ENCODE measurements at regions not wholly inside any gene's neighbourhood (a gene's known extent, or its start where the extent isn't known, plus 50 kb on each side); places are given as distances from the start of the nearest gene placed in this dataset.

DNA sequence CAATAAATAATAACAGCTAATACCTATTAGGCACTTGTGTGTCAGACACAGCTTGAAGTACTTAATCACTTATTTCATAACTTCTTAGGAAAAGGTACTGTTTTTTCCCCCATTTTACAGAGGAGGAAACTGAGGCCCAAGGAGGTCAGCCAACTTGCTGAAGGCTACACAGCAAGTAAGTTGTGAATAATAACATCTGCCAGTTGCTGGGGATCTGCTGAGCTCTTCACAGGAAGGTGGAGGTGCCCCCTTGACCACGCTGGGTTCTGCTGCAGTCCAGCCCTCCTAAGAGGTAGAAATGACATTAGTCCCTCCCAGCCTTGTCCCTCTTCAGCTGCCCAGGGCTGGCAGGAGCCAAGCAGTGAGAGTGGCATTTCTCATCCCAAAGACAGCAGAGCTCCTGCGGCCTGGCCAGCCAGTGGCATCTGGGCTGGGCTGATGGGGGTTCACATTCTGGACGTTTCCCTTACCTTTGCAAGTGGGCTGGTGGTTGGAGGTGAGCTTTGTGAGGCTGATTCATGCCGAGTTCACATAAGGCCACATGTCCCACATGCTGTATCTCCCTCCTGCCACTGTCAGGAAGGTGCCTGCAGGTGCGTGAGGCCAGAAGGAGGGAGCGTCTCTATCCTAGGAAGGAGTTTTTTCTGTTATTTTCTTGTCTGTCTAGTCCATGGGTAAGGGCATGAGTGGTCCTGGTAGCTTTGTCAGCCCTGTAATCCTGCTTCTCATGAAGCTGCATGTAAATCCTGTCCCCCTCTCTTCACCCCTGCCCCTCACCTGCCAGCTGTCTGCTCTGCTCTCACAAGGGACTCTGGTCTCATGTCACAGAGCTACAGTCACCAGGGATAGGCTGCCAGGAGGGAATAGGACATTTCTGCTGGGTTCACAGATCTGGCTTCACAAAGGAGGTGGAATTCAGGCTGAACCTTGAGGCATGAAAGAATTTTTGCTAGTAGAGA, 171.7 kb downstream of the MACROH2A1 start:
- no peak for DNase-seq (ENCODE audit: low read depth)
- TF ChIP-seq, protein P1, sequence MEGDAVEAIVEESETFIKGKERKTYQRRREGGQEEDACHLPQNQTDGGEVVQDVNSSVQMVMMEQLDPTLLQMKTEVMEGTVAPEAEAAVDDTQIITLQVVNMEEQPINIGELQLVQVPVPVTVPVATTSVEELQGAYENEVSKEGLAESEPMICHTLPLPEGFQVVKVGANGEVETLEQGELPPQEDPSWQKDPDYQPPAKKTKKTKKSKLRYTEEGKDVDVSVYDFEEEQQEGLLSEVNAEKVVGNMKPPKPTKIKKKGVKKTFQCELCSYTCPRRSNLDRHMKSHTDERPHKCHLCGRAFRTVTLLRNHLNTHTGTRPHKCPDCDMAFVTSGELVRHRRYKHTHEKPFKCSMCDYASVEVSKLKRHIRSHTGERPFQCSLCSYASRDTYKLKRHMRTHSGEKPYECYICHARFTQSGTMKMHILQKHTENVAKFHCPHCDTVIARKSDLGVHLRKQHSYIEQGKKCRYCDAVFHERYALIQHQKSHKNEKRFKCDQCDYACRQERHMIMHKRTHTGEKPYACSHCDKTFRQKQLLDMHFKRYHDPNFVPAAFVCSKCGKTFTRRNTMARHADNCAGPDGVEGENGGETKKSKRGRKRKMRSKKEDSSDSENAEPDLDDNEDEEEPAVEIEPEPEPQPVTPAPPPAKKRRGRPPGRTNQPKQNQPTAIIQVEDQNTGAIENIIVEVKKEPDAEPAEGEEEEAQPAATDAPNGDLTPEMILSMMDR (conservative IDR thresholded peaks at IDR 0.05; ENCODE audit: low read depth, low read length) = no peak
- H3K4me3 ChIP-seq (ENCODE audit: low read length) = no peak overlapping the region

DNA sequence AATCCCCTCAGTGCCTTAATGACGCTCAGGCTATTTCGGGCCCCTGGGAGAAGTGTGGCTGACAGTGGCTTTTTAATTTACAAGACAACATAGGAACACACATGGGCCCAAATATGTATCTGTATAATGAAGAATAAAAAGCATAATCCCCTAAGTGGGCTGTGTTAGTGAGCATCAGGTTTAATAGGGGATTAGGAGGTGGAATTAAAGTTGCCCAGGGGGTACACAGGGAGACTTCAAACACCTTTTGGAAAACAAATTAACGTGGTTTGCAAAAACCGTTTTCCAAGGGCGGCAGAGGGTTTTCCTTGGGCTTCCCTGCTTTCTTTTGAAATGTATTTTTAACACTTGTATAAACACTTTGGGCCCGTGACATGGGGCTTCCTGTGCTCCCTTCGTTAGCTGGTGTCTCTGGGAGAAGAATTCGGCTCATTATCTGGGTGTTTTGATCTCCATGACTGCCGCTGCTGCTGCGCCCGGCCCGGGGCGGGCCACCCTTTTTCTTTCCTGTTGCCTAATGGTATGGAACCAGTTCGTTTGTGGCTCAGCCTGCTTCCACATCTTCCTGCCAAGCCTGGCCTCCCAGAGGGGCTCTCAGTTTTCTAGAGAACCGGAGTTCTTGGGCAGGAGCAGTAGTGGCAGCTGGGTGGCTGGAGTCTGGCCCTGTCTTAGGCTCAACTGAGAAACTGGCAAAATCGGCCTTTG, 173.0 kb downstream of the MACROH2A1 start:
- TF ChIP-seq, protein P1 (conservative IDR thresholded peaks at IDR 0.05; ENCODE audit: low read depth, low read length) = no peak
- DNase-seq (ENCODE audit: low read depth) = no peak
- no peak overlapping the region for H3K4me3 ChIP-seq (ENCODE audit: low read length)

DNA sequence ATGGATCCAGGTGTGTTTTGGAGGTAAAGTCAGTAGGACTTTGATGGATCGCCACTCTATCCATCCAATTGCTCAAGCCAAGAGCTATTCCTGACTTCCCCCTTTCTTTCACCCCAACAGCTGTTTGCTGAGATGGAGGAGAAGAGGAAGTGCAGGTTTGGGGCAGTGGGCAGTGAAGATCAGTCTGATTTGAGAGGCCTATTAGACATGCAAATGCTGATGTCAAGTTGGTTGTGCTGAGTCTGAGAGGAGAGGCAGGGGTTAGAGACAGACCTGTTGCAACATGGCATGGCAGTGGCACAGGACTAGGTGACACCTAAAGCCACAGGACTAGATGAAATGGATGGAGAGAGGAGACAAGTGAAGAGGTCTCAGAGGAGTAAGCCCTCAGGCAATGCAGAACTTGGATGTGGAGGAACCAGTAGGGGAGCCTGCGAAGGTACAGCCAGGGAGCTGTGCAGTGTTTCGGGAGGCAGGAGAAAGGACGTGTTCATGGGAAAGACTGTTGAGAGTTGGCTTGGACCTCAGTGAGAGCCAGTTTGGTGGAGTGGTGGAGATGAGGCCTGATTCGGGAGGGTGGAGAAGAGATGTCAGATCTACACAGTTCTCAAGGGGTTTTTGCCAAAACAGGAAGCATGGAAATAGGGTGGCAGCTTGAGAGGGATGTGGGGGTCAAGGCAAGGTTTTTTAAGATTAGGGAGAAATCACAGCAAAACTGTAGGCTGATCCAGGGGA, 175.0 kb downstream of the MACROH2A1 start:
- no peak overlapping the region for H3K4me3 ChIP-seq (ENCODE audit: low read length)
- TF ChIP-seq, protein P1 (conservative IDR thresholded peaks at IDR 0.05; ENCODE audit: low read depth, low read length) = no peak
- no peak for DNase-seq (ENCODE audit: low read depth)

GRCh38 chr5:135223404-135223803, 175.6 kb downstream of the MACROH2A1 start:
- TF ChIP-seq, protein P1 (conservative IDR thresholded peaks at IDR 0.05; ENCODE audit: low read depth, low read length) = no peak
- no peak overlapping the region for H3K4me3 ChIP-seq (ENCODE audit: low read length)
- DNase-seq (ENCODE audit: low read depth) = no peak

GRCh38 chr5:135222771-135223170, 176.3 kb downstream of the MACROH2A1 start:
- no peak for DNase-seq (ENCODE audit: low read depth)
- no peak overlapping the region for H3K4me3 ChIP-seq (ENCODE audit: low read length)
- TF ChIP-seq, protein P1 (conservative IDR thresholded peaks at IDR 0.05; ENCODE audit: low read depth, low read length) = no peak

DNA sequence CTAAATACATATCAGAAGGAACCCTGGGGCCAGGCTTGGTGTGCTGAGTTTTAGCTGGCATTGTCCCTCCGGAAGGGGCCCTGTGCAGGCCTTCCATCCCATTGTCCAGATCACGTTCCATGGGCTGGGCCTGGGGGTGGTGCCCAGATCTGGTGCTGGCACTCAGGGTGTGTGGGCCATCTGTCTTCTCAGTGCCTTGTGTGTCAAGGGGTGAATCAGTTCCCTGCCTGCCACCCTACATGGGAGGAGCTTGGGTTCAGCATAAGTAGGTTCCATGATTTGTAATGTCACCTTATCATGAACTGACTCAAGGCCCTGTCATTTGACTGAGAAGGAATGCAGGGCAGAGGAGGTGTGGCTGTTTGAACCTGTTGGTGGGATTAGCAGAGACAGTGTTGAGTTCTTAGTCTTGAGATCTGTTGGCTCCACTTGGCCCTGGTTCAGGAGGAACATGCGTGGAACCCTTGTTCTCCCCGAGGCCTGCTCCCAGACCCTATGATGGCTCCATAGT, 176.8 kb downstream of the MACROH2A1 start:
- no peak overlapping the region for H3K4me3 ChIP-seq (ENCODE audit: low read length)
- TF ChIP-seq, protein P1 (conservative IDR thresholded peaks at IDR 0.05; ENCODE audit: low read depth, low read length) = no peak
- no peak for DNase-seq (ENCODE audit: low read depth)

Data from retinal pigment epithelial cell (primary cell).